ENCODE measurements at regions not wholly inside any gene's neighbourhood (a gene's known extent, or its start where the extent isn't known, plus 50 kb on each side); places are given as distances from the start of the nearest gene placed in this dataset.

- no peak overlapping the region for H3K4me3 ChIP-seq
- H4K20me1 ChIP-seq (ENCODE audit: control insufficient read depth, insufficient read depth): no peaks in the 10 kb centered on the region
- ChIA-PET SMC1A (ENCODE audit: uncharacterized antibody, unreplicated experiment) (no interaction called here), RAD21 (ENCODE audit: unreplicated experiment) (no interaction called here), CTCF (no interaction called here), POLR2A (no interaction called here)
- H3K4me1 ChIP-seq (ENCODE audit: control insufficient read depth, insufficient read depth, low read length): no peaks in the 10 kb centered on the region
- no peak overlapping the region for H3K4me2 ChIP-seq (ENCODE audit: control insufficient read depth, insufficient read depth)
- in situ Hi-C loops (cut with MboI) (no loop called here), intact Hi-C loops (cut with micrococcal nuclease; ENCODE audit: unreplicated experiment) (no loop called here)
- no peaks in the 10 kb centered on the region for H3K79me2 ChIP-seq (ENCODE audit: control insufficient read depth, insufficient read depth, low read length)
- no TSS peak for BruUV-seq (replicated peaks)
- WGBS (ENCODE audit: insufficient coverage, insufficient replicate concordance, low lambda C conversion rate, missing lambda C conversion rate): 1% methylated on average over 4 of the region's 4 CpGs
- no peaks in the 10 kb centered on the region for H3K9me3 ChIP-seq (replicated peaks; ENCODE audit: control insufficient read depth, insufficient read depth, low read length)
- no peaks in the 10 kb centered on the region for H3K27me3 ChIP-seq (replicated peaks in 1 of 2; ENCODE audit: control insufficient read depth in 2 of 2, insufficient read depth in 2 of 2, low read length in 1 of 2)
- no peak overlapping the region for H3K9ac ChIP-seq (ENCODE audit: control insufficient read depth, insufficient read depth, low read length)
- FAIRE-seq (no peak), DNase-seq (ENCODE audit: low read depth, low spot score) (no peak), ATAC-seq (no peak)
- no peak overlapping the region for H2AFZ ChIP-seq (ENCODE audit: control insufficient read depth, low read depth, low read length)
- H3K27ac ChIP-seq (ENCODE audit: control insufficient read depth, insufficient read depth): no peak overlapping the region
- H3K36me3 ChIP-seq (ENCODE audit: control insufficient read depth in 2 of 2, insufficient read depth in 2 of 2, low read length in 1 of 2): no peaks in the 10 kb centered on the region
- no peak for TF ChIP-seq ETV6 (conservative IDR thresholded peaks at IDR 0.05 in 1 of 2, IDR thresholded peaks at IDR 0.05 in 1 of 2; ENCODE audit: borderline replicate concordance in 1 of 2, low read depth in 1 of 2)
- TF ChIP-seq ZBTB33 (IDR thresholded peaks at IDR 0.05): no peak
- TF ChIP-seq ZBED1 (IDR thresholded peaks at IDR 0.05; ENCODE audit: borderline replicate concordance): no peak
- TF ChIP-seq BHLHE40 (IDR thresholded peaks at IDR 0.05; ENCODE audit: borderline replicate concordance in 1 of 2, low read depth in 2 of 2, low read length in 1 of 2): no peak
- no peak for TF ChIP-seq ZNF592 (IDR thresholded peaks at IDR 0.05)
- no peak for TF ChIP-seq PBX3 (IDR thresholded peaks at IDR 0.05; ENCODE audit: insufficient replicate concordance, low read depth, low read length)
- no peak for TF ChIP-seq ZSCAN29 (IDR thresholded peaks at IDR 0.05)
- TF ChIP-seq SP1 (IDR thresholded peaks at IDR 0.05; ENCODE audit: low read depth, low read length): no peak
- no peak for TF ChIP-seq MYB (IDR thresholded peaks at IDR 0.05; ENCODE audit: borderline replicate concordance, low read depth, low read length)
- TF ChIP-seq NFIC (IDR thresholded peaks at IDR 0.05; ENCODE audit: low read depth, low read length): no peak
- no peak for TF ChIP-seq RUNX3 (IDR thresholded peaks at IDR 0.05; ENCODE audit: low read length)
- TF ChIP-seq RAD21 (IDR thresholded peaks at IDR 0.05; ENCODE audit: insufficient read depth, low read depth, low read length): no peak
- TF ChIP-seq NFXL1 (IDR thresholded peaks at IDR 0.05; ENCODE audit: borderline replicate concordance): no peak
- no peak for TF ChIP-seq BCLAF1 (IDR thresholded peaks at IDR 0.05)
- no peak for TF ChIP-seq ATF7 (IDR thresholded peaks at IDR 0.05; ENCODE audit: low read depth)
- no peak for TF ChIP-seq SMARCA5 (IDR thresholded peaks at IDR 0.05)
Measured at GRCh38 chr18:38257661-38258060, 692.1 kb upstream of the CELF4 start.

Measured in GM12878 (cell line).